Medulla oblongata (tissue), 1 donor: ENCODE measurements at regions not wholly inside any gene's neighbourhood (a gene's known extent, or its start where the extent isn't known, plus 50 kb on each side); places are given as distances from the start of the nearest gene placed in this dataset.

ENCODE experiments used
- DNase-seq: peaks from one replicate; pipeline ENCODE4 v3.0.0-alpha.2; 2015; ENCODE audit errors: extremely low spot score

DNA sequence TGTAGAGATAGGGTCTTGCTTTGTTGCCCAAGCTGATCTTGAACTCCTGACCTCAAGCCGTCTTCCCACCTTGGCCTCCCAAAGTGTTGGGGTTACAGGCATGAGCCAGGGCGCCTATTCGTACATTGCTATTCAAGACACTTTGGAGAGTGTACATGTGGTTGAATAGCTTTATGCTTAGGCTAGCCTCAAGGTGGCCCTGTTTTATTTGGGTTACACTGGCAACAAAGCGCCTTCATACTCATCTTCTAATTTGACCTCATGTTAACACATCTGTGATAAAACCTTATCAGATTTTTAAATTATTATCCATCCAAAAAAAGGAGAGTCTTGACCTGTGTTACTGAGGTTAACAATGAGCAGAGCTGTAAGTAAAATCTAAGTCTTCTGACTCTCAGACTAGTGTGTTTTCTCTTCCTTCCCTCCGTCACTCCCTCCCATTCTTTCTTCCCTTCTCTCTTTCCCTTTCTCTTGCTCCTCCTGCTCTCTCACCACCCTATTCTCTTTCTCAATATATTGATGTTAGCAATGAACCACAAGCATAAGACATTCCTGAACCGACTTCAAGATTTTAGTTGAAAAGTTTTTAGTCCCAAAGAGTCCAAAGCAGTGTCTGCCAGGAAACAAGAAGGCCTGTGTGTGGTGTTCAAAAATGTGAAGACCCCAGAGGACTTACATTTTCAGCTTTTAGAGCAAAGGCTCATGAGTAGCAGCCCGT is 603.7 kb upstream of the CFAP20DC start:
- DNase-seq, result no peak

DNA sequence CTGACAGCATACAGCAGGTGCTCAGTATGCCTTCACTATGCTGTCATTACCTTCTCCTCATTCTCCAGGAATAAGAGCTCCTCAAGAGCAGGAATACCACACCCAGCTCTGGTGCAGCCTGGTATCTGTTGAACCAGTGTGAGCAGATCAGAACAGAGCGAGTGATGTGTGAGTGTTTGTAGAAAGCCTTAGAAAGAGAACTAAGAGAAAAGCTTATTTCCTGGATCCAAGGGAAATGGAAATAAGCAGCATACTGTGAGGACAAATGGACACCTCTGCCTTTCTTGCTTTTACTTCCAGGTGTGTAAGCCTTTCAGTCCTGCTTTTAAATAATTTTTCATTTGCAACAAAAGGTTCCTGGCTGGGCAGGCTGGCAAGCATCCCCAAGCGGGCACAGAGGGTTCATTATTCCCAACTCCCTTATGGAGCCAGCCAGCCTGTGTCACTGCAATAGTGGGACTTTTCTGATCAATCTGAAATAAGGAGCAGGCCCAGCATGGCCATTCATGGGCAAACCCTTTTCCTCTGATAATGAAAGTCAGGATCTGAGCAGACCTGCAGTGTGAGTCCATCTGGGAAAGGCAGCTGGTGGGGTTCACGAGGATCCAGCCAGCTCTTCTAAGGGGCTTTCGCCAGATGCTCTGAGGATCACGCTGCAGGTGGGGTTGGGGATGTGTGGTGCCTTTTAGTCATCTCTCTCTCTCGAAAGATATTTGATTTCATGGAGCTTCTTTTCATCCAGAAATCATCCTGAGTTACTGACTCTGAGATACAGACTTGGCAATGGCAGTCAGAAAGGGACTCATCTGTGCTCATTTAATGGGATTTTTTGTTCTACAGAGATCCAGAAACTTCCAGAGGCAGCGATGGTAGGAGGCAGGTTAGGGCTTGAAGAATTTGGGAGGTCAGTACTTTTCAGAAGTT is 594.9 kb upstream of the CFAP20DC start:
- peak; percentile 77 for DNase-seq

DNA sequence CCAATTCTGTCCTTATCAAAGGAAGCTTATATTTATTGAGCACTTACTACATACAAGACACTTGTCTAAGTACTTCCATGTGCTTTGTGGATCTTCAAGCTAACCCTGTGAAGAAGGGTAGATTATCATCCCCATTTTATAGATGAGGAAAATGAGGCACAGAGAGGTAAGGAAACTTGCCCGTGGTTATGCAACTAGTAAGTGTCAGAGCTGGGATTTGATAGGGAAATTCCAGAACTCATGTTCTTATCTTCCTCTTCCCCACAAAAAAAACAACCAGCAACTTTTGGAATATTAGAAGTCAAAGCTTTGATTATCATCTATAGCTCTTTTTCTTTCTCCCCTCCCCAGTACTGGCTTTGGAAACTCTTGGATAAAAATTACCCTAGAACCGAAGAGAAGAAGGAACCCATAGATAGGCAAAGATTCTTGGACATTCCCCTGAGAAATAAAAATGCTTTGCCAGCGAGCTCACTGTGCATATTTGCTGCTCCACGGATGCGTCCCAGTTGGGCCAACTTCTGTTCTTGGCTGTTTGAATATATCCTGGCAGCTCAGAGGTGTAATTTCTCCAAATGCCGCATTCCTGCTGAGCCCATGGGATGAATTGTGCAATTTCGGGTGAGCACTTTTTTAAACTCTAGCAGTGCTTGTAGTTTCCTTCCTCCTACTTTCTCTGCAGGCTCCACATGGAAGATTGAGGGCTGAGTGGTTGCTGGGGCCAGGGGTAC is 591.5 kb upstream of the CFAP20DC start:
- DNase-seq, result peak; percentile 45

DNA sequence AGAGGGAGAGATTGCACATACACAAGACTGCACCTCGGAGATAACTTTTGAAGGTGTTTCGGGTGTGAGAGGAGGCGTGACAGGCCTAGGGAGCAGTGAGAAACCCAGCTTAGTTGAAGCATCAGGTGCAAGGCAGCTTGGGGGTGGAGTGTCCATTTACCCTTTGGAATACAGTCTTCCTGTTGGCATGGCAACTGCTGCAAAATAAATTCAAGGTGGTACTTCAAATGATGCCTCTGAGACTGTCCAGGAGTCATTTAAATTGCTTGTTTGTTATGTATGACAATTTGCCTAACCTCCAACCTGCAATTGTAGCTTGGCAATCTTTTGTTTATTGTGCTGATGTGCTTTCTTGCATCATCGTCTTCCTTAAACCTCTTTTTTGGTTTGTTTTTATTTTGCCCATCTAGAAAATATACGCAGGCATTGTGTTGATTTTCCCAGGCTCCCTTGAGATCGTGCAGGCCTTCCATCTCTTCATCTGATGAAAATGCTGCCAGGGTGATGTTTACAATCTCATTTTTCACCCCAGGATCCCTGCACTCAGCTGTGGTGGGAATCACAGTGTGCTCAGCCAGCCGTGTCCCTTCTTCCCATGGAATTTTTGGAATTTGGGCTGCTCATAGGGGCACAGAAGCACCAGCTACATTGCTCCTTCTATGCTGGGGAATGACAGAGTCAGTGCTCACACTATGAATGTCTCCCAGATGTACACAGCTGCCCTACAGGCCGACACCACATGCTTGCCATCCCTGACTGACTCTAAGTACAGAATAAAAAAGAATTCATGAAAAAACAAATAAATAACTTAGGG is 583.1 kb upstream of the CFAP20DC start:
- no peak for DNase-seq

DNA sequence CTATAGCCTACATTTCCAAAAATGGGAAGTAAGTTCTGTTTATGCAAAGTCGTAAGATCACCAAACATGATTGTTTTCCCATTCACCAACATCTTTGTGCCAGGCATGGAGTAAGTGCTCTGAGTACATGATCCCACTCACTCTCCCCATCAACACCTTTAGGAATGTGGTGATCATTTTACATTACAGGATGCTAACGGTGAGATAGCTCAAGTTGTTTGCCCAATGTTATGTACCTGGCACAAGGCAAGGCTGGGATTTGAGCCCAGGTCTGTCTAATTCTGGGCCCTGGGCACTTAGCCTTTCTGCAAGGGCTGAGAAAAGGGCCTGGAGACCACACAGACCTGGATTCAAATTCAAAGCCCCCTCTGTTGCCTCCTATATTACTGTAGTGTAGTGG is 581.7 kb upstream of the CFAP20DC start:
- DNase-seq, result no peak

DNA sequence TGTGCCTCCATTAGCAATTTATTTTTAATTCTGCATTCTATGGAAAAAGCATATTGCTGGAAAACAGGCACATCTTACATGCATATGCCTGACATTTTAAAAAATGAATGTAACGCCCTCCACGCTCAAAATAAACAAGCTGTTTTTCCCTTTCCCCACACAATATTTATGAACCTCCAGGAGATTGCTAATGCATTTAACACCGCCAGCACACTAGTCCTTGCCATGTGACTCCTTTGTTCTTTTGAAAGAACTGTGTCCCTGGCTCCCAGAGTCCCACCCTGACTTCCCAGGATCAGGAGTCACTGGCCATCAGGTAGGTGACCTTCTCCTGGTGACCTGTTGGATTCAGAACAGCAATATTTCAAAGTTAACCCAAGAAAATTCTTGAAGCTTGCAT is 571.2 kb upstream of the CFAP20DC start:
- no peak for DNase-seq

DNA sequence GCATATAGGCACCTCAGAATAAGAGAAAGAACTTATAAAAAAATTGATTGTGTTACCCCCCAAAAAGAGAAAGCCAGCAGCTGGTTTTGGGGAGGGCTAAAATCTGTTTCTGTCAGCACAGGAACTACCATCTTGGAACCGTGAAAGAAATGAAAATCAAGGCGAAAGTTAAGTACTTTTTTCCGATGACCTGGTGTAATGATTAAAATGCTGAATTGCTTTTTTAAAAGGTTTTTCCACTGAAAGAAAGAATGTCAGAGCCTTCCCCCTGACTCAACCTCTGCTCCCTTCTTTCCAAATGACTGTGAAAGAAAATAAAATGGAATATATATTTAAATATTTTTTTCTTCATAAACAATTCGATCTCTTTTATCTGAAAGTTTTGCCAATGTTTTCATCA is 570.5 kb upstream of the CFAP20DC start:
- DNase-seq, result no peak

DNA sequence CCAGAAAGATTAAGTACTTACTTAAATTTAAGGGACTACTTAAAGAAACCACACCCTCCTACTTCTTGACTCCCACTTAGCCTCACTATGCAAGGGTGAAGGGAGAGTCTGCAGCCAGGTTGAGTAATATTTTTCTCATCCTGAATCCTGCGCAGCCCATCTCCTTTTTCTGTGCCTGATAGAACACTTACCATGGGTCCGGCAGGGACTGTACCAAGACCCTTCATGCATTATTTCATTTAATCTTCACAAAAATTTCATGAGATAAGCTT is 562.6 kb upstream of the CFAP20DC start:
- no peak for DNase-seq

DNA sequence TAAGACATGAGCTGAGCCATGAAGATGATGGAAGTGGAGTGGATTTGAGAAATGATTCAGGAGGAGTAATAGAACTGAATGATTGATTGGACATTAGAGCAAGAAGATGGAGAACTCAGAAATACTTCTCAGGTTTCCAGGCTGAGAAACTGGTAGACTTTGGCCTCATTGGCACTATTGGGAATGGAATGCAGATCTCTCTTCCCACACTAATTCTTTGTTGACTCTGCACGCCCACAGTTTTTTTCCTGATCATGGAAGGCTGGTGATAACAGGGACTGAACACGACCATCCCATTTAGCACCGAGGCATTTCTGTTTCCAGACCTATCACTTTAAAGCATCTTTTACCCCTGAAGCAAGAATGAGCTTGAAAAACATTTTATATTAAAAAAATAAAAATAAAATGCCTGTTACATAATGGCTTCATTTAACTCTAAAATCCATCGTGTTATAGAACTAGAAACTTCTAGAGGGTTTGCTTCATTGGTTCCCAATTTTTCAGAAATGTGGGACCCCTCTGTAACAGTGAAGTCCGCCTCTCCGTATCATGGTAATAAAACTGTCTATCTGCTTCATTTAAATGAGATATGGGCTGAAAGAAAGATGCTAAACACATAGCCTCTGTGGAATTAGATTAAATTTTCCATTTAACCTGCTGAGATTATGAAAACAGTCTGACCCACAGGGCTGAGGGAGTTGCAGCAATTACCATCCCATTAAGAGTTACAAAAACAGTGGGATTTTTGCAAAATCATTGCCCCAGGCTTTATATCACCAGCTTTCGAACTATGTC is 562.0 kb upstream of the CFAP20DC start:
- DNase-seq, result no peak

DNA sequence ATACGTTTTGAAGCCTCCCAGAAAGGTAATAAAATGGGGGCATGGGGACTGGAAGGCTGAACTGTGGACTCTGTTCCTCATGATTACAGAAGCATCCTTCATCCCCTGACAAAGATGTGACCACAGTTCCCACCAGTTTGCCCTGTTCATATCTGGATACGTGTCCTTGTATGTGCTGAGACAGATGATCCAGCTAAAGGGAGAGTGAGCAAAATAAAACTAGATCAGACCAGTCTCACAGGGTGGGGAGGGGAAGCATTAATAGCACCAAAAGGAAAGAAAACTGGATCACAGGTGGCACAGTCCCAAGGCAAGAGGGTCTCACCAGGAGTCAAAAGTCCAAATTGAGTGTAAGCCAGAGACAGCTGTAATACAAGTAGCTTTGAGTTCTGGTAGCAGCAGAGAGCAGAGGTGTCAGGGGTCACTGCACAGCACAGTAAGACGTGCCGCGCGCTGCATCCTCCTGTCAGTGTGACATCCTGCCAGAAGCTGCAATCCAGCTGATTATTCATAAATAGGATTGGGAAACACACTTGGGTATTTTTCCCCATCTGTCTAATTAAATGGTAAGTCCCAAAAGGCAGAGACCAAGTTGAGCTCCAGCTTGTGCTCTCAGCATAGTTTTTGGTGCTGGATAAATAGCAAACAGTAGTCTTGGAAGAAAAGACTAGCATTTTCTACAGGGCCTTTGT is 560.0 kb upstream of the CFAP20DC start:
- DNase-seq, result no peak

DNA sequence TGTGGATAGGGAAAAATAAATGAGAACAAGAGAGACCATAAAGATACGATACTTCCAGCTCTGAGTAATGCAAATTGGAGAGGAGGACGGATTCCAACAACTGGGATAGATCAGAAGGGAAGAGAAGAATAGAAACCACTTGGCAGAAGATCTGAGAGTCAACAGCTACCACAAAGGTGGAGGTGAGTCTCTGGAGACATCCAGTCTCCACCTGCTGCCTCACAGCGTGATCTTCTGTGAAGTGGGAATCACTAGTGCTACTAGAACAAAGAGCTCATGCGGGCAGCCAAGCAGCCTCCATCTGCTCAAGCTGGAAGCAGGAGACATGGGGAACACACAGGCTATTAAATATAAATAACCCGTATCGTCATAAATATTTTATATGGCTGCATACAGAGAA is 558.5 kb upstream of the CFAP20DC start:
- DNase-seq, result no peak

DNA sequence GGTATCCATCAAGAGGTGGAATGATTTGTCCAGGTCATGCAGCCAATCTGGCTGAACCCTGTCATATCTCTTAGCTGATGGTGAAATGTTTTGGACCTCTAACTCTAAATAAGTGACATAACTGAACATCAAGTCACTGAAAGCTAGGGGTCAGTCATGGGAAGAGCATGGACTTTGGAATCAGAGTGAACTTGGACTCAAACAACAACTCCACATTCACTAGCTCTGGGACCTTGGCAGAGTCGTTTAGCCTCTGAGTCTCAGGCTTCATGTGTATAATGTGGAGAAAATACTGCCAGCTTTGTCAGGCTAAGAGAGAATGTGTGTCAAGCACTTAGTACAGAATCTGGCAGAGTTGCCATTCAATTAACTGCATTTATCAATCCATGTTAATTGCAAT is 557.8 kb upstream of the CFAP20DC start:
- DNase-seq, result peak; percentile 72

DNA sequence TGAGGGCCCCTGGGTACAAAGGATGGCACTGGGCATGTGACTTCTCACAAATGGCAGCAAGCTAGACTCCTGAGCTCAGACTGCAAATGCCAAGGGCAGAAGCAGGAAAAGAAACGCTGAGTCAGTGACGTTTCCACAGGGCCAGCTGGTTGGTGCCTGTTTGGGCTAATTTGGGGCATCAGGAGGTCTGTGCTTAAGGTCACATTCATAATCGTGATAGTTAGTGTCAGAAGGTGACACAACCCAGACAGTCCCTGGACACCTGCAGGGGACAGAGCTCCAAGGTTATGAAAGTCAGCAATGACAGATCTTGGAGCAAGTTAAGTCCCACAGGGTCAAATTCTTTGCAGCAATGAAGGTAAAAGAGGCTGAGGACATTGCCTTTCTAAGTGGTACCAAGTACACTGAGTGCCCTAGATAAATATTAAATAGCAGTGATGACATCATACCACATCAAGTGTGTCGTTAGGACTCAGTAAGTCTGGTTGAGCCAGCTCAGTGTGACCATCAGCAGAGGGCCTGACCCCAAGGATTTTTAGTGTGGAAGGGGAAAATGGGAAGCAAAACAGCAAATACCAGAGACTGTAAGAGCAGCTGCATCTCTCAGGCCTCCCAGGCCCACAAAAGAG is 556.9 kb upstream of the CFAP20DC start:
- no peak for DNase-seq

DNA sequence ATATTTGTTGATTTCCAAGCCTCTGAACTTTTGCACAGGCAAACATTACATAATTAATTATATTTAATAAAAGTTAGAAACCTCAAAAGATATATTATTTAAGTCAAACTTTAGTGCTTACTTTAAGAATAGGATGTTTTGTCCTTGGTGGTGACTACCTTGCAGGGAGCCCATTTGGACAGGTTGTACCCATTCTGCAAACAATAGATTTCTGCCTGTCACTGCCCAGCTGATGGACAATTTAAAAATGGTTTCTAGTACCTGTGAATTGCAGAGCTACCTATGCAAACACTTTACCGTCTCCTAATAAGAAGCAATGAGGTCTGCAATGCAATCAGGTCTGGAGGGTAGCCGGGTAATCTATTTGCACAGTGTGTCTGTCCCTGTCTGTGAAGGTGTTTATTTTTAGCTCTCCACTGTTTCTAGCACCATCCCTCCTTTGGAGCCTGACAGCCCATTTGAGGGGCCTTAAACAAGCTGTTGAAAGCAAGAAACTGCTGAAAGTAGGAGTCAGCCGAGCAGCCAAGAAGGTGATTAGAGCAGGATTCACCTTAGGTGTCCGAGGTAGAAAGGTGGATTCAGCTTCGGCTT is 556.2 kb upstream of the CFAP20DC start:
- no peak for DNase-seq

DNA sequence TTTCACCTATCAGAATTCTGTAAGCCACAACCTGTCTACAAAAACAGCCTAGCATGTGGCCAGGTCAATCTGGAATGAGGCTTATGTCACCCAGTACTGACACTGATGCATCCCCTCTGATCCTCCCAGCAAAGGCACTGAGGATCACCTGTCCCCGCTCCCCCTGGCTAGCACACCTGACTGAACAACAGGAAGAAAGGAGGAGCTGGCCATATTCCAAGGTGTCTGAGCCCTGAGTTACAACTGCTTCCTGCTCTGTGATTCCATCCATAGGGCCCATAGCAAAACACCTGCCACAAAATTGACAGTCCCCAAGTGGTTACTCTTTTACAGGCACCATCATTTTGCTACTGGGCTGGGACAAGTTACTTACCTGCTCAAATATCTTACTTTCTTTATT is 555.5 kb upstream of the CFAP20DC start:
- DNase-seq, result no peak

DNA sequence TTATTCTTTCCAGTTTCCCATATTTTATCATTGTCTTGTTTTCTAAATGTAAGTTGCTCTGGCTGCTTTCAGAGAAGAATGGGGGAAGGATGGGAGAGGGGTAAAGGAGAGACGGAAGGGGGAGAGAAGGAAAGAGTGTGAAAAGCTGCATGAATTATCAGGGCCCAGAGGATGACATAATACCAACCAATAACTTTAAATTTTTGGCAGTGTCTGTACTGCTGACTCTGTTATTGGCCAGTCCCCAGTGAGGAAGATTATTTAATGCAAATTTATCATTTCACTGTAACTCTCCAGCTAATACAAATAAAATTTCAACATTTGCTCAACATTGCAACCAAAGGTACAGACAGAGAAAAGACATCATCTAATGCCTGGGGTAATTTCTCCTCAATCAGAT is 551.7 kb upstream of the CFAP20DC start:
- DNase-seq, result no peak

DNA sequence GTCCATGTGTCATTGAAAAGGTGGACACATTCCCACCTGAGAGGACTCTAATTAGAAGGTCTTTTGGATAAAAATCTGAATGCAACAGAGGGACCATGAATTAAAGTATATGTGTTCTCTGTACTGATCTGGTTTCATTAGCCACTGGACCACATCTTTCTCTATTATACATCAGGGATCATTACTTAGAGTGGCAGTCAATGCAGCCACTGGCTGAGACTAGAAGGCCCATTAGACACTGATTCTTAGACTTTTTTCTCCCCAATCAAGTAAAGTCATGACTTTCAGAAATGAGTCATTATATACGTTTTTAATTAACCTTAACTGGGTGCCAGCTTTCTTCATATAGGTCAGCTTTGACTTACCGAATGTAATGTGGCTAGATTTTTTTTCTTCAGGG is 550.8 kb upstream of the CFAP20DC start:
- DNase-seq, result no peak

DNA sequence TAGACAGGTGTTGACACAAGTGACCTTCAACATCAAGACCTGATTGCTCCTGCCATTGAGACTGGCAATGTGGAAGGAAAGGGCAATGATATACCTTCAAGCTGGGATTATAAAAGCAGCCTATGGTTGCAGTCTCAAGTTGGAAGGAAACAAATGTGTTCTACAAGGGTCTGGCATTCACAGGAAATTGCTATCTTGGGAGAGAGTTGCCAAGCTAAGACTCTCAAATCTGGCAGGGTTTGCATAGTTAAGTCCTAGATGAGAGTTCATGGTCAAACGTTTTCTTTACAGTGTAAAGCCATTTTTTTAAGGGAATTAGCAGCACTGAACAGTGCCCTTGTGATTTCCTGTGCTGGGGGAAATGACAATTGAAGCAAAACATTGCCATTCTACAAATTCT is 546.9 kb upstream of the CFAP20DC start:
- DNase-seq, result no peak

DNA sequence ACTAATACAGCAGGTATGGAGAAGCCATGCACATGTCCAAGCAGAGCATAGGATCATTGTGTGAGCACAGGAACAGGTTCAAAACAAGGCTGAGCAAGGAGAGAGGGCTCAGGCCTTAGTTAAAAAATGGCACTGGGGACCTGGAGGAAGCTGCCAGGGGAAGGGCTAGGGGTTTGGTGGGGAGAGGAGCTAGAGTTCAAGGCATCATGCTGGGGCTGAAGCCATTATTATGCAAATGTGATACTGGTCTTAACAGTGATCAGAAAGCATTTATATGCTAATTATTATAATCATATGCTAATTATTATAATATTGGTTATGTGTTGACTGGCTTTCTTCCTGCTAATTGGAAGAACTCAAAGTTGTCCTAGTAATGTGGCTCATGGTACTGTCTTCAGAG is 546.0 kb upstream of the CFAP20DC start:
- no peak for DNase-seq

DNA sequence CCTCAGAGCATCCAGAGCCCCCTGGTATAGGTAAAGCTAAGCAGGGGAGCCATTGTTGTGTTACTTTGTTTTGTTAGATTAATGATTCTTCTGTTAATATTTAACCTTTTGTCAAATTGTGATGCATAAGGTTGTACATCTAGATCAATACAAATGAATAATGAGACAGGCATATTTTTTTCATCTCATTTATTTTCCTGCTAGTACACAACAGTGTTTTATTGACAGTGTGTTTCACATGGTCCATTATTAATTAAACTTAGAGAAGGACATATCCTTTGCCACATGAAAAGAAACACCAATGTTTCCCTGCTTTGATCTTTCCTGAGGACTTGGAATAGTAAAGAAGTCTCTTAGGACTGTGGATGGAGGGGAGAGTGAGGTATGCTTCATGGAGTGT is 543.6 kb upstream of the CFAP20DC start:
- DNase-seq, result no peak
